GM19395 (cell line): ENCODE measurements at regions not wholly inside any gene's neighbourhood (a gene's known extent, or its start where the extent isn't known, plus 50 kb on each side); places are given as distances from the start of the nearest gene placed in this dataset.

Source experiments
- ATAC-seq: cut with Tn5 transposase; IDR thresholded peaks from one replicate; pipeline ENCODE4 v1.9.1; 2021; ENCODE audit warnings: mild to moderate bottlenecking, moderate library complexity; ENCODE audit not compliant: unreplicated experiment

- no peak for ATAC-seq
Observed at GRCh38 chr6:15781890-15782289, 119.1 kb upstream of the DTNBP1 start.

GRCh38 chr6:15781333-15781732, 118.5 kb upstream of the DTNBP1 start:
- no peak for ATAC-seq

- ATAC-seq, result no peak
Observed at GRCh38 chr6:15780437-15780836, 117.6 kb upstream of the DTNBP1 start.

- ATAC-seq, result no peak
Observed at GRCh38 chr6:15779726-15780125, 116.9 kb upstream of the DTNBP1 start.

GRCh38 chr6:15776458-15776980, 113.7 kb upstream of the DTNBP1 start:
- ATAC-seq, result peak; percentile 77

- no peak for ATAC-seq
Observed at GRCh38 chr6:15775741-15776140, 112.9 kb upstream of the DTNBP1 start.

GRCh38 chr6:15775076-15775634, 112.3 kb upstream of the DTNBP1 start:
- no peak for ATAC-seq

GRCh38 chr6:15773806-15774410, 111.1 kb upstream of the DTNBP1 start:
- no peak for ATAC-seq

- ATAC-seq, result peak; percentile 89
Observed at GRCh38 chr6:15770347-15771143, 107.7 kb upstream of the DTNBP1 start.

- ATAC-seq, result no peak
Observed at GRCh38 chr6:15769511-15770018, 106.7 kb upstream of the DTNBP1 start.

- ATAC-seq, result no peak
Observed at GRCh38 chr6:15768999-15769398, 106.2 kb upstream of the DTNBP1 start.

GRCh38 chr6:15763837-15764236, 101.0 kb upstream of the DTNBP1 start:
- no peak for ATAC-seq

GRCh38 chr6:15763364-15763763, 100.5 kb upstream of the DTNBP1 start:
- ATAC-seq, result no peak

- no peak for ATAC-seq
Observed at GRCh38 chr6:15761045-15761502, 98.2 kb upstream of the DTNBP1 start.

GRCh38 chr6:15758631-15759215, 95.9 kb upstream of the DTNBP1 start:
- no peak for ATAC-seq

- no peak for ATAC-seq
Observed at GRCh38 chr6:15755526-15755925, 92.7 kb upstream of the DTNBP1 start.

- no peak for ATAC-seq
Observed at GRCh38 chr6:15754706-15755079, 91.9 kb upstream of the DTNBP1 start.

- no peak for ATAC-seq
Observed at GRCh38 chr6:15754035-15754705, 91.3 kb upstream of the DTNBP1 start.

GRCh38 chr6:15752820-15753219, 90.0 kb upstream of the DTNBP1 start:
- no peak for ATAC-seq

- no peak for ATAC-seq
Observed at GRCh38 chr6:15751721-15752350, 89.0 kb upstream of the DTNBP1 start.
